CD4-positive, CD25-positive, alpha-beta regulatory T cell (primary cell): ENCODE measurements at regions not wholly inside any gene's neighbourhood (a gene's known extent, or its start where the extent isn't known, plus 50 kb on each side); places are given as distances from the start of the nearest gene placed in this dataset.

Experiments used
- ATAC-seq, 2 donors: fragments of 150-1000 bp; cut with Tn5 transposase; one replicate each; pipeline ENCODE4 v1.10.0; 2021; ENCODE audit warnings: low read depth in 2 of 2, moderate number of reproducible peaks in 2 of 2, moderate library complexity in 1 of 2
- DNase-seq, 3 donors: peaks; one replicate each; pipeline versions ENCODE4 v3.0.0 to v3.0.0-alpha.2; 2012 to 2022; ENCODE audit warnings: mixed read lengths in 1 of 3
- H3K27ac ChIP-seq: one replicate; pipeline ENCODE4 v1.7.0; 2013; ENCODE audit warnings: mild to moderate bottlenecking, low read length; ENCODE audit not compliant: insufficient read depth, poor library complexity, severe bottlenecking
- H3K27me3 ChIP-seq: one replicate; pipeline ENCODE4 v1.7.0; 2013; ENCODE audit warnings: low read length; ENCODE audit not compliant: control insufficient read depth, insufficient read depth
- H3K36me3 ChIP-seq: one replicate; pipeline ENCODE4 v1.7.0; 2013; ENCODE audit warnings: mild to moderate bottlenecking, low read length, moderate library complexity; ENCODE audit not compliant: control insufficient read depth, insufficient read depth
- H3K4me1 ChIP-seq: 2 replicates; pipeline ENCODE4 v1.7.0; 2013; ENCODE audit warnings: mild to moderate bottlenecking, low read length; ENCODE audit not compliant: insufficient read depth, control insufficient read depth, poor library complexity, severe bottlenecking
- H3K4me3 ChIP-seq: one replicate; pipeline ENCODE4 v1.7.0; 2013; ENCODE audit warnings: low read depth, mild to moderate bottlenecking, low read length, moderate library complexity
- H3K9me3 ChIP-seq, 2 experiments: 1 replicate in 1 of 2; 2 replicates in 1 of 2; pipeline ENCODE4 v1.7.0; 2013; ENCODE audit warnings: low read length in 2 of 2, mild to moderate bottlenecking in 1 of 2, moderate library complexity in 1 of 2; ENCODE audit not compliant: control insufficient read depth in 2 of 2
- H3K27ac Mint-ChIP-seq, 3 donors: one replicate each; pipeline ENCODE4 v1.8.0; 2020 to 2022; ENCODE audit warnings: mild to moderate bottlenecking in 3 of 3, mixed read lengths in 3 of 3, moderate library complexity in 2 of 3
- H3K27me3 Mint-ChIP-seq: one replicate; pipeline ENCODE4 v1.8.0; 2022; ENCODE audit warnings: mild to moderate bottlenecking, mixed read lengths
- H3K36me3 Mint-ChIP-seq: one replicate; pipeline ENCODE4 v1.8.0; 2020; ENCODE audit warnings: mixed read lengths
- H3K4me1 Mint-ChIP-seq, 4 donors: one replicate each; pipeline ENCODE4 v1.8.0; 2020 to 2022; ENCODE audit warnings: mixed read lengths in 4 of 4, mild to moderate bottlenecking in 1 of 4
- H3K4me3 Mint-ChIP-seq, 4 donors: one replicate each; pipeline ENCODE4 v1.8.0; 2020 to 2022; ENCODE audit warnings: mild to moderate bottlenecking in 4 of 4, mixed read lengths in 4 of 4, moderate library complexity in 3 of 4
- H3K9me3 Mint-ChIP-seq, 7 donors: one replicate each; pipeline ENCODE4 v1.8.0; 2020 to 2022; ENCODE audit warnings: mixed read lengths in 7 of 7, mild to moderate bottlenecking in 3 of 7, moderate library complexity in 2 of 7

DNA sequence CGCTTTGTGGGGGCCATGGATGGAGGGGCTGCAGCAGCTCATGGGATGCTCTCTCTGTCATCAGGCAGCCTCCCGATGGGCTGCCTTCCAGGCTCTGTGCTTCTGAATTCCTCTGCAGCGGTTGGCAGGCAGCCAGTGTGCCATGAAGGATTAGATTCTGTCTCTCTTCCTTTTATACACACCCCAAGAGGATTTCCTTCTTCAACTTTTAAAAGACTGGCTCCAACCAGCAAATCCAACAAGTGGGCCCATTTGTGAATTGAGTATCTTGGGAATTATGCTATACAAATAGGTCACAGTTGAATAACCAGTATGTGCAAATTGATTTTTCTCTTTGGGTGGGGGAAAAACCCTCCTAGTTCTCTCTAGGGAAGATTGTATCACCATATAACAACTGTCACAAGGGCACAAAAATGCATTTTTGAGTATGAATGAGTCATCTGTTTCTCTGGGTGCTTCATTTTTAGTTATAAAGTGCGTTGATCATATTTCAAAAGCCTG lies 96.8 kb upstream of the FAT1 start:
- DNase-seq (no peak), ATAC-seq (no peak)
- Histone ChIP-seq H3K4me1 (no peaks in the 10 kb centered on the region), H3K4me3 (no peak overlapping the region), H3K9me3 (no peaks in the 10 kb centered on the region), H3K27me3 (no peaks in the 10 kb centered on the region), H3K36me3 (no peaks in the 10 kb centered on the region), H3K27ac (no peak overlapping the region)
- Mint-ChIP-seq H3K27ac (no peak overlapping the region), H3K27me3 (no peaks in the 10 kb centered on the region), H3K4me3 (no peak overlapping the region), H3K36me3 (no peaks in the 10 kb centered on the region), H3K4me1 (peaks cover 0 to 2% (median 0%) of the 10 kb centered on the region in 4 donors), H3K9me3 (peaks cover 0 to 10% (median 2%) of the 10 kb centered on the region in 7 donors)

DNA sequence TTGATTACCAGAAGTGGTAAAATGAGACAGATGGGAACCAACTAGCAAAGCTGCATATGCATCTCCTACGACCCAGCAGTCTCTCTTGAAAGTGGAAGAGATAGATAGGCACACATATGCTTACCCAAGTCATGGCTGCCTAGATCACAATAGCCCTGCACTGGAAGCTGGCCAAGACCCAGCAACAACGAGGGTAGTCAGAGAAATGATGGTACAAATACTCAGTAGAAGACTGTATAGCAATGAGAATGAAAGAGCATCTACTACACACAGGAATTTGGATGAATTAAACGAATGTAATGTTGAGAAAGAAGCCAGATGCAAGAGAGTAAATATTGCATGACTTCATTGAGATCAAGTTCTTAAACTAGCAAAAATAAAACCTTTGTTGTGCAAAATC lies 100.3 kb upstream of the FAT1 start:
- Mint-ChIP-seq H3K27ac (no peak overlapping the region), H3K27me3 (no peaks in the 10 kb centered on the region), H3K4me1 (no peaks in the 10 kb centered on the region), H3K4me3 (no peak overlapping the region), H3K36me3 (no peaks in the 10 kb centered on the region), H3K9me3 (peaks cover 0 to 8% (median 2%) of the 10 kb centered on the region in 7 donors)
- no peak for DNase-seq
- Histone ChIP-seq H3K27me3 (no peaks in the 10 kb centered on the region), H3K9me3 (no peaks in the 10 kb centered on the region), H3K4me1 (no peaks in the 10 kb centered on the region), H3K36me3 (no peaks in the 10 kb centered on the region), H3K4me3 (no peak overlapping the region), H3K27ac (no peak overlapping the region)
- no peak for ATAC-seq

DNA sequence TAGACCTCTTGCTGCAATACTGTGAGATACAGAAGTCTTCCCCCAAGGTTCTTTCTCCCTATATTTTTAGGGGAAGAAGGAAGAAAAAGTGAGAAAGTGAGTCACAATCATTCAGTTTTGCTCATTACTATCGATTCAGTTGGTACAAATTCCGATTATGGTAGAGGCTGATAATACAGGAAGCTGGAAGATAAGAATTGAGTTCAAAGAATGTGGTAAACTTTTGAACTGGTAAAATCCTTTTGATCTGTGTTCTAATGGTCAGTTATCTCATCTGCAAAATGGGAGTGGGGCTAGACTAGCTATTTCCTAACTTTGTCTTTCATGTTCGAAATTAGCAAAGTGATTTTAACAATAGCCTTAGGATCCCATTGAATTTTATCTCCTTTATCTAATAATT lies 101.4 kb upstream of the FAT1 start:
- Histone ChIP-seq H3K9me3 (no peaks in the 10 kb centered on the region), H3K27me3 (no peaks in the 10 kb centered on the region), H3K36me3 (no peaks in the 10 kb centered on the region), H3K27ac (no peak overlapping the region), H3K4me1 (no peaks in the 10 kb centered on the region), H3K4me3 (no peak overlapping the region)
- Mint-ChIP-seq H3K4me1 (no peaks in the 10 kb centered on the region), H3K36me3 (no peaks in the 10 kb centered on the region), H3K27ac (no peak overlapping the region), H3K27me3 (no peaks in the 10 kb centered on the region), H3K4me3 (no peak overlapping the region), H3K9me3 (peaks cover 0 to 10% (median 2%) of the 10 kb centered on the region in 7 donors)
- ATAC-seq (no peak), DNase-seq (no peak)

DNA sequence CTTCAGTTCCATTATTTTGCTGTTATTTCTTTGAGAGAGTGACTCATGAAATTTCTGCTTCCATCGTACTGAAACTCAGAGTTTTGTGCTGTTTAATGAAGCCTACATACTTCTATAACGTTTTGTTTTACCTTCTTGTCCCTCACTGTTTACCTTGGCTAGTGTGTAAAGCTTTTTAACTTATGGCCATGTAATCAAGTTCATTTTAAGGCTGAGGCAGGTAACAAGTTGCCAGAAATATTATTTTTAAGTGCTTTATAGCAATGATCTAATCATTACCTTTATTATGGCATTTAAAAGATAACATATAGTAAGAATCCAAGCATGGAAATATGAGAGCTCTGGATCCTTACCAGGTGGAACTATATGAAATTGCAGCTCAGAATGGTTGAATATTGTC lies 102.3 kb upstream of the FAT1 start:
- H3K9me3 ChIP-seq, result no peaks in the 10 kb centered on the region
- Mint-ChIP-seq H3K4me3 (no peak overlapping the region), H3K27me3 (no peaks in the 10 kb centered on the region), H3K27ac (no peak overlapping the region), H3K9me3 (peaks cover 0 to 15% (median 7%) of the 10 kb centered on the region in 7 donors), H3K4me1 (no peaks in the 10 kb centered on the region), H3K36me3 (no peaks in the 10 kb centered on the region)
- H3K4me1 ChIP-seq, result no peaks in the 10 kb centered on the region
- DNase-seq (no peak), ATAC-seq (no peak)
- H3K4me3 ChIP-seq, result no peak overlapping the region
- no peaks in the 10 kb centered on the region for H3K27me3 ChIP-seq
- H3K27ac ChIP-seq, result no peak overlapping the region
- no peaks in the 10 kb centered on the region for H3K36me3 ChIP-seq

DNA sequence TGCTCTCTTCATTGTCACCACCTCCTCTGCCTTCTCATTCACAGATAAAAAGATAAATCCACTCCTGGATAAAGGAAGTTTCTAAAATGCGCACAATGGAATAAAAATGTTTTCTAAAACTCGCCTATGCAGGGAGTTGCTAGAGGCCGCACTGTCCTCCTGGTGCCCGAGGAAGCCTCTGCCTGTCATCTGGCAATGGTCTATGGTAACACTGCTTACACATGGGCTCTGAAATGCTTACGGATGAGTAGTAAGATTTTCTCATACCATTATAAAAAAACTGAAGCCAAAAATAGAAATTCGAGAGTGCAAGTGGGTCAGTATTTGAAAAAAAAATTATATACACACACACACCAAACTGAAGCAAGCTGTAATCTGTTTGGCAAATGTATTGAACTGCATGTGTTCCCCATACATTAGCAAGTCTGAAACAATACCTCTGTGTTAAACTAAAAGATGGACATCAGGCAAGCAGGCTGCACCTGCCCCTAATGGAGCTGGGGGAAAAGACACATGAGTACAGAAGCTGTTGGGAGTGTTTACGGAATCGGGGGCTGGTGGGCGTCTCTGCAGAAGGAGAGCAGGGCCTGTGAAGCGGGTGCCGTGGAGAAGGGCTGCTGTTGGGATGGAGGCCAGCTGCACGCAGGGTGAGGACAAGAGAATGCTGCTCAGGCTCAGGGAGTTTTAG lies 103.3 kb upstream of the FAT1 start:
- Histone ChIP-seq H3K27me3 (no peaks in the 10 kb centered on the region), H3K9me3 (no peaks in the 10 kb centered on the region), H3K36me3 (no peaks in the 10 kb centered on the region), H3K27ac (no peak overlapping the region), H3K4me3 (no peak overlapping the region), H3K4me1 (no peaks in the 10 kb centered on the region)
- Mint-ChIP-seq H3K9me3 (peaks cover 0 to 16% (median 7%) of the 10 kb centered on the region in 7 donors), H3K4me3 (no peak overlapping the region), H3K36me3 (no peaks in the 10 kb centered on the region), H3K27ac (no peak overlapping the region), H3K4me1 (no peaks in the 10 kb centered on the region), H3K27me3 (no peaks in the 10 kb centered on the region)
- ATAC-seq (no peak), DNase-seq (no peak)

DNA sequence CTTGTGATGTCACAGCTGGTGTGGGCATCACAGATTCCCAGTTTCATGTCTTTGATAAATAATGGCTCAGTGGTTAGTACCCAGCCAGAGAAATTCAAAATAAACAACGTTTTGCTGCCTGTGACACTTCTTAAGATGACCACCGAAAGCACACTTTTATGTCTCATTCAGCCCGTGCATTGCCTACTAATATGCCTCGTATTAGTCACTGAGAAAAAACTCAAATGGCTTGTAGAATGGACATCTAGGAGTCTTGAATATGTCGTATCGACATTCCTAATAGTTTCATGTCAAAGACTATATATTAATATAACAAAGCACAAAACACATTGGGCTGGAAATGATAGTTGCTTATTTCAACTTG lies 103.9 kb upstream of the FAT1 start:
- H3K4me1 Mint-ChIP-seq, result no peaks in the 10 kb centered on the region
- Histone ChIP-seq H3K27me3 (no peaks in the 10 kb centered on the region), H3K4me1 (no peaks in the 10 kb centered on the region), H3K4me3 (no peak overlapping the region), H3K9me3 (peaks cover 0 to 5% of the 10 kb centered on the region in 2 experiments), H3K27ac (no peak overlapping the region), H3K36me3 (no peaks in the 10 kb centered on the region)
- H3K36me3 Mint-ChIP-seq, result no peaks in the 10 kb centered on the region
- no peaks in the 10 kb centered on the region for H3K27me3 Mint-ChIP-seq
- peaks cover 0 to 16% (median 7%) of the 10 kb centered on the region in 7 donors for H3K9me3 Mint-ChIP-seq
- ATAC-seq (no peak), DNase-seq (no peak)
- no peak overlapping the region for H3K4me3 Mint-ChIP-seq
- no peak overlapping the region for H3K27ac Mint-ChIP-seq

DNA sequence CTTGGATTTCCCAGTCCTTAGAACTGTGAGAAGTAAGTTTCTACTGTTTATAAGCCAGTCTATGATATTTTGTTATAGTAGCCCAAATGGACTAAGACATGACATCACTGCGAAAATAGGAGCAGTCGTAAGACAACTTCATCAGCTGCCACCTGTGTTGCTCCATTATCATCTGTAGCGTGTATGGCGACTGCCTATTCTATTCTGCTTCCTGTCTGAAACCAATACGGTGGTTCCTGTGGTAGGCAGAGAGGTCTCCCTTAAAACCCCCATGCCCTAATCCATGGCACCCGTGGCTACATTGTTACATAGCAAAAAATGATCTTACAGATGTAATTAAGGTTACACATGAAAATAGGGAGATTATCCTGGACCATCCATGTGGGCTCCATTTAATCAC lies 105.4 kb upstream of the FAT1 start:
- ATAC-seq (no peak), DNase-seq (no peak)
- Mint-ChIP-seq H3K36me3 (no peaks in the 10 kb centered on the region), H3K27me3 (no peaks in the 10 kb centered on the region), H3K9me3 (peaks cover 0 to 19% (median 7%) of the 10 kb centered on the region in 7 donors), H3K4me1 (no peaks in the 10 kb centered on the region), H3K27ac (no peak overlapping the region), H3K4me3 (no peak overlapping the region)
- H3K9me3 ChIP-seq, result peaks cover 0 to 5% of the 10 kb centered on the region in 2 experiments
- H3K4me1 ChIP-seq, result no peaks in the 10 kb centered on the region
- H3K27ac ChIP-seq, result no peak overlapping the region
- no peaks in the 10 kb centered on the region for H3K27me3 ChIP-seq
- H3K4me3 ChIP-seq, result no peak overlapping the region
- H3K36me3 ChIP-seq, result no peaks in the 10 kb centered on the region

DNA sequence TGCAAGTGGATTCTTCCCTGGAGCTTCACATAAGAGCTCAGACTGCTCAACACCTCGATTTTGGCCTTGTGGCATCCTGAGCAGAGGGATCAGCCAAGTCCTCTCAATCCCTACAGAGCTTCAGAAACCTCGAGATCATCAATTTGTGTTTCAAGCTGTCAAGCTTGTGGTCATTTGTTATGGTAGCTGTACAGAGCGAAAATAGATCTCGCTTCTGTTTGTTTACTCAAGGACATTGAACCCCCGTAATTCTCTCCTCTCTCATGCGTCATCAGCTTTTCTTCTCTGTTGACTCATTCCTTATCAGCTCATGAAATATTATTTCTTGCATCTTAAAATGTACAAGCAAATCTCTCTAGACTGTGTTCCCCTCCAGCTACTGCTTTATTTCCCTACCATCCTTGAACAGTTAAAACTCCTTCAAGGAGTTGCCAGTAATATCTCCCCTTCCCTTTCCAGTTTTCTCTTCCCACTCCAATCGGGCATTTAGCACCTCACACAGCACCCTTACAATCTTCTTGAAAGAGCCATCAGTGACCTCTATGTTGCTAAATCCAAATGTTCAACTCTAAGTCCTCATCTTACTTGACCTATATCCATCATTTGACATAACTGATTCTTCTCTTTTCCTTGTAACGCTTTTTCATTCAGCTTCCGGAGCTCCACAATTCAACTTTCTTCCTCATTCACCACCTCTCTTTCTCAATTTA lies 106.2 kb upstream of the FAT1 start:
- peaks cover 0 to 5% of the 10 kb centered on the region in 2 experiments for H3K9me3 ChIP-seq
- H3K4me3 ChIP-seq, result no peak overlapping the region
- DNase-seq, result no peak
- no peaks in the 10 kb centered on the region for H3K4me1 ChIP-seq
- Mint-ChIP-seq H3K27me3 (no peaks in the 10 kb centered on the region), H3K27ac (peak overlapping the region in 1 of 3 donors; percentile 20), H3K9me3 (peaks cover 2 to 19% (median 7%) of the 10 kb centered on the region in 7 donors), H3K4me1 (no peaks in the 10 kb centered on the region), H3K4me3 (peak overlapping the region in 1 of 4 donors; percentile 12), H3K36me3 (no peaks in the 10 kb centered on the region)
- H3K27ac ChIP-seq, result no peak overlapping the region
- no peaks in the 10 kb centered on the region for H3K27me3 ChIP-seq
- no peak for ATAC-seq
- H3K36me3 ChIP-seq, result no peaks in the 10 kb centered on the region
